ENCODE measurements at regions not wholly inside any gene's neighbourhood (a gene's known extent, or its start where the extent isn't known, plus 50 kb on each side); places are given as distances from the start of the nearest gene placed in this dataset.
"Not testable (repeated sequence)": the region's sequence is repeated elsewhere in the genome, so short reads cannot be mapped to it uniquely, and the experiment has no call there.

GRCh38 chr20:48033005-48033404, 247.7 kb upstream of the SULF2 start:
- H3K4me1 ChIP-seq (ENCODE audit: insufficient read depth, low read length); DNase-seq (ENCODE audit: low spot score); in situ Hi-C loops (cut with HindIII; ENCODE audit: extremely low pct_ligation_motif_present, low pct_unique_long_range_greater_than_20kb); ATAC-seq; H3K9me3 ChIP-seq (ENCODE audit: low read length); CTCF ChIA-PET (ENCODE audit: low intra/inter-chr PET ratio, low total read pairs); BruUV-seq (replicated peaks); H4K20me1 ChIP-seq (ENCODE audit: insufficient read depth, low read length); POLR2A ChIA-PET; intact Hi-C loops (cut with micrococcal nuclease; ENCODE audit: unreplicated experiment); H2AFZ ChIP-seq (ENCODE audit: low read length); H3K36me3 ChIP-seq (replicated peaks in 1 of 2; ENCODE audit: control insufficient read depth in 1 of 2, insufficient read depth in 2 of 2, low read length in 2 of 2); H3K27ac ChIP-seq (ENCODE audit: extremely low read length, insufficient read depth, low read length); FAIRE-seq; H3K4me2 ChIP-seq (ENCODE audit: low read depth, low read length); H3K79me2 ChIP-seq (ENCODE audit: insufficient read depth, low read length); H3K4me3 ChIP-seq (replicated peaks in 1 of 3; ENCODE audit: insufficient read depth in 1 of 3, low read depth in 2 of 3, low read length in 3 of 3); H3K9ac ChIP-seq (ENCODE audit: insufficient read depth, low read depth, low read length): not testable (repeated sequence)
- H3K27me3 ChIP-seq (ENCODE audit: control insufficient read depth in 1 of 2, insufficient read depth in 2 of 2, low read length in 2 of 2), result peaks cover 0 to 10% of the 10 kb centered on the region in 2 experiments; a peak in 2 of 5 replicates
- TF ChIP-seq MNT (IDR thresholded peaks at IDR 0.05), result peak; percentile 24; the same call in 1 of the 2 replicates
- 39% methylated on average over 8 of the region's 8 CpGs for WGBS (ENCODE audit: low lambda C conversion rate)

DNA sequence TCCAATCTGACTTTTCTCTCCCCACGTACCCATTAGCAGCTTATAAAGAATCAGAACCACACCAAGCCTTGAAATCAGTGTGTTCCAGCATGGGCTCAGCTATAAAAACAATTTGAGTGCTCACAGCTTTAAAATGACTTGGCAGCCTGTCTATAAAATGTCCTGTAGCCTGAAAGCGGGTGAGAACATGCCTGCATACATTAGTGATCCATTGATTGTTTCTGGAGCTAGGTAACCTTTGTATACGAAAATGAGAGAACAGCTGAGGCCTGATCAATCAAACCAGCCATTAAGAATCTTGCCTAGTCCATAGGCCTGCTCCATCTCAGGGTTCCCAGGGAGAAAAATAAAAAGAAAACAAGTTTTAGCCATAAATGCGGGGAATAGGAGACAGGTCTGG, 245.8 kb upstream of the SULF2 start:
- Histone ChIP-seq H3K27me3 (ENCODE audit: control insufficient read depth in 1 of 2, insufficient read depth in 2 of 2, low read length in 2 of 2) (peaks cover 1 to 19% of the 10 kb centered on the region in 2 experiments; a peak in 3 of 5 replicates), H3K4me1 (ENCODE audit: insufficient read depth, low read length) (no peaks in the 10 kb centered on the region), H3K36me3 (replicated peaks in 1 of 2; ENCODE audit: control insufficient read depth in 1 of 2, insufficient read depth in 2 of 2, low read length in 2 of 2) (no peaks in the 10 kb centered on the region), H3K27ac (ENCODE audit: extremely low read length, insufficient read depth, low read length) (no peak overlapping the region), H3K79me2 (ENCODE audit: insufficient read depth, low read length) (no peaks in the 10 kb centered on the region), H3K4me2 (ENCODE audit: low read depth, low read length) (no peak overlapping the region), H4K20me1 (ENCODE audit: insufficient read depth, low read length) (no peaks in the 10 kb centered on the region), H3K4me3 (replicated peaks in 1 of 3; ENCODE audit: insufficient read depth in 1 of 3, low read depth in 2 of 3, low read length in 3 of 3) (no peak overlapping the region), H2AFZ (ENCODE audit: low read length) (no peak overlapping the region), H3K9ac (ENCODE audit: insufficient read depth, low read depth, low read length) (no peak overlapping the region), H3K9me3 (ENCODE audit: low read length) (no peaks in the 10 kb centered on the region)
- TF ChIP-seq ZNF552 (CRISPR knock-in tag; IDR thresholded peaks at IDR 0.05; ENCODE audit: borderline replicate concordance), result no peak
- no peak for TF ChIP-seq ZNF652 (CRISPR knock-in tag; IDR thresholded peaks at IDR 0.05; ENCODE audit: borderline replicate concordance, low read depth)
- TF ChIP-seq, protein P1, sequence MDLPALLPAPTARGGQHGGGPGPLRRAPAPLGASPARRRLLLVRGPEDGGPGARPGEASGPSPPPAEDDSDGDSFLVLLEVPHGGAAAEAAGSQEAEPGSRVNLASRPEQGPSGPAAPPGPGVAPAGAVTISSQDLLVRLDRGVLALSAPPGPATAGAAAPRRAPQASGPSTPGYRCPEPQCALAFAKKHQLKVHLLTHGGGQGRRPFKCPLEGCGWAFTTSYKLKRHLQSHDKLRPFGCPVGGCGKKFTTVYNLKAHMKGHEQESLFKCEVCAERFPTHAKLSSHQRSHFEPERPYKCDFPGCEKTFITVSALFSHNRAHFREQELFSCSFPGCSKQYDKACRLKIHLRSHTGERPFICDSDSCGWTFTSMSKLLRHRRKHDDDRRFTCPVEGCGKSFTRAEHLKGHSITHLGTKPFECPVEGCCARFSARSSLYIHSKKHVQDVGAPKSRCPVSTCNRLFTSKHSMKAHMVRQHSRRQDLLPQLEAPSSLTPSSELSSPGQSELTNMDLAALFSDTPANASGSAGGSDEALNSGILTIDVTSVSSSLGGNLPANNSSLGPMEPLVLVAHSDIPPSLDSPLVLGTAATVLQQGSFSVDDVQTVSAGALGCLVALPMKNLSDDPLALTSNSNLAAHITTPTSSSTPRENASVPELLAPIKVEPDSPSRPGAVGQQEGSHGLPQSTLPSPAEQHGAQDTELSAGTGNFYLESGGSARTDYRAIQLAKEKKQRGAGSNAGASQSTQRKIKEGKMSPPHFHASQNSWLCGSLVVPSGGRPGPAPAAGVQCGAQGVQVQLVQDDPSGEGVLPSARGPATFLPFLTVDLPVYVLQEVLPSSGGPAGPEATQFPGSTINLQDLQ (CRISPR knock-in tag; IDR thresholded peaks at IDR 0.05), result no peak
- TF ChIP-seq, protein P2, sequence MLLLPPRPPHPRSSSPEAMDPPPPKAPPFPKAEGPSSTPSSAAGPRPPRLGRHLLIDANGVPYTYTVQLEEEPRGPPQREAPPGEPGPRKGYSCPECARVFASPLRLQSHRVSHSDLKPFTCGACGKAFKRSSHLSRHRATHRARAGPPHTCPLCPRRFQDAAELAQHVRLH (CRISPR knock-in tag; IDR thresholded peaks at IDR 0.05; ENCODE audit: borderline replicate concordance, low read depth), result no peak
- TF ChIP-seq ZBTB37 (CRISPR knock-in tag; IDR thresholded peaks at IDR 0.05), result no peak
- no peak for TF ChIP-seq ZNF557 (CRISPR knock-in tag; IDR thresholded peaks at IDR 0.05)
- TF ChIP-seq ATF6 (CRISPR knock-in tag; conservative IDR thresholded peaks at IDR 0.05), result no peak
- TF ChIP-seq NFATC3 (CRISPR knock-in tag; IDR thresholded peaks at IDR 0.05), result no peak
- intact Hi-C loops (cut with micrococcal nuclease; ENCODE audit: unreplicated experiment), result no loop called here
- FAIRE-seq, result no peak
- in situ Hi-C loops (cut with HindIII; ENCODE audit: extremely low pct_ligation_motif_present, low pct_unique_long_range_greater_than_20kb), result no loop called here
- DNase-seq (ENCODE audit: low spot score), result no peak
- POLR2A ChIA-PET, result no interaction called here
- ATAC-seq, result no peak
- 20% methylated on average over 4 of the region's 4 CpGs for WGBS (ENCODE audit: low lambda C conversion rate)
- no TSS peak for BruUV-seq (replicated peaks)
- CTCF ChIA-PET (ENCODE audit: low intra/inter-chr PET ratio, low total read pairs), result no interaction called here
